GM13977 (cell line): ENCODE measurements at regions not wholly inside any gene's neighbourhood (a gene's known extent, or its start where the extent isn't known, plus 50 kb on each side); places are given as distances from the start of the nearest gene placed in this dataset.
A peak's percentile ranks its signal among the peaks of the same experiment; 100 is the strongest.

Experiments used
- DNase-seq: peaks from one replicate; pipeline ENCODE4 v3.0.0; 2012; ENCODE audit warnings: low spot score
- CTCF ChIP-seq: IDR thresholded peaks from 2 replicates; pipeline ENCODE4 v1.5.1; 2012; ENCODE audit warnings: mild to moderate bottlenecking, control low read depth; ENCODE audit not compliant: insufficient read depth; ENCODE audit errors: extremely low read depth, missing control alignments
- in situ Hi-C: fragments of 300-500 bp; cut with MboI; formaldehyde crosslinking; loops from one replicate; pipeline ENCODE4 v1.12.0; 2022; ENCODE audit warnings: low sequenced_read_pairs, low pct_unique_long_range_greater_than_20kb, mixed read lengths, inconsistent platforms; ENCODE audit not compliant: unreplicated experiment

- peak; percentile 73 for TF ChIP-seq CTCF
- in situ Hi-C loops, result loop anchor here (10.0 to 25.0 kb wide), 2 partner anchors 156 to 1823 kb away; partner anchors contain the start of gene MEIS2
- no peak for DNase-seq
Observed at GRCh38 chr15:35289024-35289617, 204.0 kb upstream of the NANOGP8 start.

GRCh38 chr15:35288580-35288979 lies 203.5 kb upstream of the NANOGP8 start:
- DNase-seq, result no peak
- no peak for TF ChIP-seq CTCF
- in situ Hi-C loops, result loop anchor here (10.0 to 25.0 kb wide), 2 partner anchors 156 to 1824 kb away; partner anchors contain the start of gene MEIS2

GRCh38 chr15:35286721-35287120 lies 201.6 kb upstream of the NANOGP8 start:
- no peak for TF ChIP-seq CTCF
- in situ Hi-C loops, result loop anchor here (10.0 to 25.0 kb wide), 2 partner anchors 158 to 1826 kb away; partner anchors contain the start of gene MEIS2
- no peak for DNase-seq

- no peak for DNase-seq
- in situ Hi-C loops, result loop anchor here (10.0 to 25.0 kb wide), 2 partner anchors 162 to 1829 kb away; partner anchors contain the start of gene MEIS2
- no peak for TF ChIP-seq CTCF
Observed at GRCh38 chr15:35282965-35283496, 197.9 kb upstream of the NANOGP8 start.

- no peak for DNase-seq
- no peak for TF ChIP-seq CTCF
- in situ Hi-C loops, result loop anchor here (10.0 to 25.0 kb wide), 2 partner anchors 163 to 1831 kb away; partner anchors contain the start of gene MEIS2
Observed at GRCh38 chr15:35281515-35281914, 196.4 kb upstream of the NANOGP8 start.

- no peak for TF ChIP-seq CTCF
- in situ Hi-C loops, result loop anchor here (10.0 to 25.0 kb wide), 2 partner anchors 165 to 1832 kb away; partner anchors contain the start of gene MEIS2
- DNase-seq, result no peak
Observed at GRCh38 chr15:35279811-35280210, 194.7 kb upstream of the NANOGP8 start.
